GM12878 (cell line): ENCODE measurements at regions not wholly inside any gene's neighbourhood (a gene's known extent, or its start where the extent isn't known, plus 50 kb on each side); places are given as distances from the start of the nearest gene placed in this dataset.

Experiments
- CHD1 ChIP-seq: IDR thresholded peaks from 2 replicates; pipeline ENCODE4 v1.6.1; 2012; ENCODE audit warnings: low read depth, low read length, improper control_type of control experiment
- EP300 ChIP-seq, 2 experiments: fragments of 150-350 bp in 1 of 2; IDR thresholded peaks; 2 replicates each; pipeline ENCODE4 v1.6.1; 2011 to 2012; ENCODE audit warnings: low read depth in 2 of 2, low read length in 2 of 2, borderline replicate concordance in 1 of 2, improper control_type of control experiment in 1 of 2, inconsistent platforms in 1 of 2; ENCODE audit not compliant: control insufficient read depth in 1 of 2
- NFIC ChIP-seq: IDR thresholded peaks from 2 replicates; pipeline ENCODE4 v1.6.1; 2012; ENCODE audit warnings: low read depth, mild to moderate bottlenecking, inconsistent platforms, low read length, moderate library complexity
- POLR2A ChIP-seq: IDR thresholded peaks from 2 replicates; pipeline ENCODE4 v1.6.1; 2011; ENCODE audit warnings: low read depth, mild to moderate bottlenecking, low read length
- SPI1 ChIP-seq: IDR thresholded peaks from 2 replicates; pipeline ENCODE4 v1.6.1; 2011; ENCODE audit warnings: low read depth, mild to moderate bottlenecking, low read length, moderate library complexity, borderline replicate concordance; ENCODE audit not compliant: insufficient read depth
- SRF ChIP-seq, 2 experiments: IDR thresholded peaks; 2 replicates each; pipeline ENCODE4 v1.6.1; 2011; ENCODE audit warnings: low read depth in 2 of 2, low read length in 2 of 2, mild to moderate bottlenecking in 1 of 2, moderate library complexity in 1 of 2
- ZBED1 ChIP-seq: IDR thresholded peaks from 2 replicates; pipeline ENCODE4 v1.6.1; 2016; ENCODE audit warnings: borderline replicate concordance
- TF ChIP-seq, protein P1 (sequence below): IDR thresholded peaks from 2 replicates; pipeline ENCODE4 v1.6.1; 2012; ENCODE audit warnings: low read depth, low read length, improper control_type of control experiment
- TF ChIP-seq, protein P2 (sequence below): fragments of 450-650 bp; formaldehyde crosslinking; IDR thresholded peaks from 2 replicates; pipeline ENCODE4 v1.5.0; 2022; ENCODE audit warnings: mild to moderate bottlenecking, missing genetic modification characterization
- TF ChIP-seq, protein P3 (sequence below), 3 experiments: IDR thresholded peaks in 2 of 3; conservative IDR thresholded peaks in 1 of 3; 2 replicates each; pipeline ENCODE4 v1.5.1; 2011; ENCODE audit warnings: low read depth in 3 of 3, low read length in 3 of 3, mild to moderate bottlenecking in 3 of 3, control low read depth in 2 of 3, moderate library complexity in 2 of 3, inconsistent platforms in 1 of 3, mixed read lengths in 1 of 3; ENCODE audit not compliant: control insufficient read depth in 2 of 3, insufficient read depth in 1 of 3; ENCODE audit errors: extremely low read depth in 1 of 3
- TF ChIP-seq, protein P4 (sequence below): fragments of 450-650 bp; IDR thresholded peaks from 2 replicates; pipeline ENCODE4 v1.6.1; 2016; ENCODE audit warnings: mild to moderate bottlenecking, moderate library complexity, borderline replicate concordance
- TF ChIP-seq, protein P5 (sequence below): IDR thresholded peaks from 2 replicates; pipeline ENCODE4 v1.6.1; 2011; ENCODE audit warnings: borderline replicate concordance, low read depth, mild to moderate bottlenecking, moderate library complexity, low read length; ENCODE audit not compliant: insufficient read depth, poor library complexity, severe bottlenecking

DNA sequence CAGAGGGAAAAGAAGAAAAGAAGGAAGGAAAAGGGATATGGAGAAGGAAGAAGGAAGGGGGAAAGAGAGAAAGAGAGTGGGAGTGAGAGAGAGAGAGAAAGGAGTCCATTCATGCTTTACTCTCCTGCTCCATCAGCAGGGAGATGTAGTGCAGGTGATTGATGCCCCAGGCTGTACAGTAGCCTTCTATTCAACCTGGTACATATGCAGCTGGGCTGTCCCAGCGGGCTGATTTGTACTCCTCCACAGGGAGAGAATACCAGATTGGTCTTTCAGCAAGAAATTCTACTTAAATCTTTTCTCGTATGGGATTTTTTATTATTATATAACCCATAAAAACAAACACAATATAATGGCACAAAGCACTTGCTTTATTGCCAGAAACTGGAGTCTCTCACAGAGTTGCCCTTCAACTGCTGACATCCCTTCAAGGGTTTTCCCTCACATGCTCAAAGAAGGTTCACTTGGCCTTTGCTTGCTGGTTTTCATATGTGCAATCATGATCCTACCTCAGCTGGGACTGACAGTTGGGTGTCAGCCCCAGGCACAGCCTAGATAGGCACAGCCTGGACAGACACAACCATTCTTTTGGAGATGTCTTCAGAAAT is 380.1 kb upstream of the RIOK2 start:
- no peak for TF ChIP-seq SRF (IDR thresholded peaks at IDR 0.05; ENCODE audit: low read depth in 2 of 2, low read length in 2 of 2)
- no peak for TF ChIP-seq NFIC
- TF ChIP-seq, protein P1, sequence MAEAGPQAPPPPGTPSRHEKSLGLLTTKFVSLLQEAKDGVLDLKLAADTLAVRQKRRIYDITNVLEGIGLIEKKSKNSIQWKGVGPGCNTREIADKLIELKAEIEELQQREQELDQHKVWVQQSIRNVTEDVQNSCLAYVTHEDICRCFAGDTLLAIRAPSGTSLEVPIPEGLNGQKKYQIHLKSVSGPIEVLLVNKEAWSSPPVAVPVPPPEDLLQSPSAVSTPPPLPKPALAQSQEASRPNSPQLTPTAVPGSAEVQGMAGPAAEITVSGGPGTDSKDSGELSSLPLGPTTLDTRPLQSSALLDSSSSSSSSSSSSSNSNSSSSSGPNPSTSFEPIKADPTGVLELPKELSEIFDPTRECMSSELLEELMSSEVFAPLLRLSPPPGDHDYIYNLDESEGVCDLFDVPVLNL = no peak
- no peak for TF ChIP-seq ZBED1
- TF ChIP-seq, protein P2, sequence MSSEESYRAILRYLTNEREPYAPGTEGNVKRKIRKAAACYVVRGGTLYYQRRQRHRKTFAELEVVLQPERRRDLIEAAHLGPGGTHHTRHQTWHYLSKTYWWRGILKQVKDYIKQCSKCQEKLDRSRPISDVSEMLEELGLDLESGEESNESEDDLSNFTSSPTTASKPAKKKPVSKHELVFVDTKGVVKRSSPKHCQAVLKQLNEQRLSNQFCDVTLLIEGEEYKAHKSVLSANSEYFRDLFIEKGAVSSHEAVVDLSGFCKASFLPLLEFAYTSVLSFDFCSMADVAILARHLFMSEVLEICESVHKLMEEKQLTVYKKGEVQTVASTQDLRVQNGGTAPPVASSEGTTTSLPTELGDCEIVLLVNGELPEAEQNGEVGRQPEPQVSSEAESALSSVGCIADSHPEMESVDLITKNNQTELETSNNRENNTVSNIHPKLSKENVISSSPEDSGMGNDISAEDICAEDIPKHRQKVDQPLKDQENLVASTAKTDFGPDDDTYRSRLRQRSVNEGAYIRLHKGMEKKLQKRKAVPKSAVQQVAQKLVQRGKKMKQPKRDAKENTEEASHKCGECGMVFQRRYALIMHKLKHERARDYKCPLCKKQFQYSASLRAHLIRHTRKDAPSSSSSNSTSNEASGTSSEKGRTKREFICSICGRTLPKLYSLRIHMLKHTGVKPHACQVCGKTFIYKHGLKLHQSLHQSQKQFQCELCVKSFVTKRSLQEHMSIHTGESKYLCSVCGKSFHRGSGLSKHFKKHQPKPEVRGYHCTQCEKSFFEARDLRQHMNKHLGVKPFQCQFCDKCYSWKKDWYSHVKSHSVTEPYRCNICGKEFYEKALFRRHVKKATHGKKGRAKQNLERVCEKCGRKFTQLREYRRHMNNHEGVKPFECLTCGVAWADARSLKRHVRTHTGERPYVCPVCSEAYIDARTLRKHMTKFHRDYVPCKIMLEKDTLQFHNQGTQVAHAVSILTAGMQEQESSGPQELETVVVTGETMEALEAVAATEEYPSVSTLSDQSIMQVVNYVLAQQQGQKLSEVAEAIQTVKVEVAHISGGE (CRISPR knock-in tag) = no peak
- TF ChIP-seq SPI1 = no peak
- TF ChIP-seq, protein P3, sequence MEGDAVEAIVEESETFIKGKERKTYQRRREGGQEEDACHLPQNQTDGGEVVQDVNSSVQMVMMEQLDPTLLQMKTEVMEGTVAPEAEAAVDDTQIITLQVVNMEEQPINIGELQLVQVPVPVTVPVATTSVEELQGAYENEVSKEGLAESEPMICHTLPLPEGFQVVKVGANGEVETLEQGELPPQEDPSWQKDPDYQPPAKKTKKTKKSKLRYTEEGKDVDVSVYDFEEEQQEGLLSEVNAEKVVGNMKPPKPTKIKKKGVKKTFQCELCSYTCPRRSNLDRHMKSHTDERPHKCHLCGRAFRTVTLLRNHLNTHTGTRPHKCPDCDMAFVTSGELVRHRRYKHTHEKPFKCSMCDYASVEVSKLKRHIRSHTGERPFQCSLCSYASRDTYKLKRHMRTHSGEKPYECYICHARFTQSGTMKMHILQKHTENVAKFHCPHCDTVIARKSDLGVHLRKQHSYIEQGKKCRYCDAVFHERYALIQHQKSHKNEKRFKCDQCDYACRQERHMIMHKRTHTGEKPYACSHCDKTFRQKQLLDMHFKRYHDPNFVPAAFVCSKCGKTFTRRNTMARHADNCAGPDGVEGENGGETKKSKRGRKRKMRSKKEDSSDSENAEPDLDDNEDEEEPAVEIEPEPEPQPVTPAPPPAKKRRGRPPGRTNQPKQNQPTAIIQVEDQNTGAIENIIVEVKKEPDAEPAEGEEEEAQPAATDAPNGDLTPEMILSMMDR (IDR thresholded peaks at IDR 0.05 in 2 of 3, conservative IDR thresholded peaks at IDR 0.05 in 1 of 3; ENCODE audit: control insufficient read depth in 2 of 3, extremely low read depth in 1 of 3, insufficient read depth in 1 of 3, low read depth in 3 of 3, low read length in 3 of 3) = no peak
- no peak for TF ChIP-seq CHD1
- no peak for TF ChIP-seq EP300 (IDR thresholded peaks at IDR 0.05; ENCODE audit: borderline replicate concordance in 1 of 2, control insufficient read depth in 1 of 2, low read depth in 2 of 2, low read length in 2 of 2)
- TF ChIP-seq, protein P4, sequence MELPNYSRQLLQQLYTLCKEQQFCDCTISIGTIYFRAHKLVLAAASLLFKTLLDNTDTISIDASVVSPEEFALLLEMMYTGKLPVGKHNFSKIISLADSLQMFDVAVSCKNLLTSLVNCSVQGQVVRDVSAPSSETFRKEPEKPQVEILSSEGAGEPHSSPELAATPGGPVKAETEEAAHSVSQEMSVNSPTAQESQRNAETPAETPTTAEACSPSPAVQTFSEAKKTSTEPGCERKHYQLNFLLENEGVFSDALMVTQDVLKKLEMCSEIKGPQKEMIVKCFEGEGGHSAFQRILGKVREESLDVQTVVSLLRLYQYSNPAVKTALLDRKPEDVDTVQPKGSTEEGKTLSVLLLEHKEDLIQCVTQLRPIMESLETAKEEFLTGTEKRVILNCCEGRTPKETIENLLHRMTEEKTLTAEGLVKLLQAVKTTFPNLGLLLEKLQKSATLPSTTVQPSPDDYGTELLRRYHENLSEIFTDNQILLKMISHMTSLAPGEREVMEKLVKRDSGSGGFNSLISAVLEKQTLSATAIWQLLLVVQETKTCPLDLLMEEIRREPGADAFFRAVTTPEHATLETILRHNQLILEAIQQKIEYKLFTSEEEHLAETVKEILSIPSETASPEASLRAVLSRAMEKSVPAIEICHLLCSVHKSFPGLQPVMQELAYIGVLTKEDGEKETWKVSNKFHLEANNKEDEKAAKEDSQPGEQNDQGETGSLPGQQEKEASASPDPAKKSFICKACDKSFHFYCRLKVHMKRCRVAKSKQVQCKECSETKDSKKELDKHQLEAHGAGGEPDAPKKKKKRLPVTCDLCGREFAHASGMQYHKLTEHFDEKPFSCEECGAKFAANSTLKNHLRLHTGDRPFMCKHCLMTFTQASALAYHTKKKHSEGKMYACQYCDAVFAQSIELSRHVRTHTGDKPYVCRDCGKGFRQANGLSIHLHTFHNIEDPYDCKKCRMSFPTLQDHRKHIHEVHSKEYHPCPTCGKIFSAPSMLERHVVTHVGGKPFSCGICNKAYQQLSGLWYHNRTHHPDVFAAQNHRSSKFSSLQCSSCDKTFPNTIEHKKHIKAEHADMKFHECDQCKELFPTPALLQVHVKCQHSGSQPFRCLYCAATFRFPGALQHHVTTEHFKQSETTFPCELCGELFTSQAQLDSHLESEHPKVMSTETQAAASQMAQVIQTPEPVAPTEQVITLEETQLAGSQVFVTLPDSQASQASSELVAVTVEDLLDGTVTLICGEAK = no peak
- no peak for TF ChIP-seq POLR2A
- TF ChIP-seq, protein P5, sequence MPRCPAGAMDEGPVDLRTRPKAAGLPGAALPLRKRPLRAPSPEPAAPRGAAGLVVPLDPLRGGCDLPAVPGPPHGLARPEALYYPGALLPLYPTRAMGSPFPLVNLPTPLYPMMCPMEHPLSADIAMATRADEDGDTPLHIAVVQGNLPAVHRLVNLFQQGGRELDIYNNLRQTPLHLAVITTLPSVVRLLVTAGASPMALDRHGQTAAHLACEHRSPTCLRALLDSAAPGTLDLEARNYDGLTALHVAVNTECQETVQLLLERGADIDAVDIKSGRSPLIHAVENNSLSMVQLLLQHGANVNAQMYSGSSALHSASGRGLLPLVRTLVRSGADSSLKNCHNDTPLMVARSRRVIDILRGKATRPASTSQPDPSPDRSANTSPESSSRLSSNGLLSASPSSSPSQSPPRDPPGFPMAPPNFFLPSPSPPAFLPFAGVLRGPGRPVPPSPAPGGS = no peak
